ENCODE measurements at regions not wholly inside any gene's neighbourhood (a gene's known extent, or its start where the extent isn't known, plus 50 kb on each side); places are given as distances from the start of the nearest gene placed in this dataset.

- TF ChIP-seq, protein P1, sequence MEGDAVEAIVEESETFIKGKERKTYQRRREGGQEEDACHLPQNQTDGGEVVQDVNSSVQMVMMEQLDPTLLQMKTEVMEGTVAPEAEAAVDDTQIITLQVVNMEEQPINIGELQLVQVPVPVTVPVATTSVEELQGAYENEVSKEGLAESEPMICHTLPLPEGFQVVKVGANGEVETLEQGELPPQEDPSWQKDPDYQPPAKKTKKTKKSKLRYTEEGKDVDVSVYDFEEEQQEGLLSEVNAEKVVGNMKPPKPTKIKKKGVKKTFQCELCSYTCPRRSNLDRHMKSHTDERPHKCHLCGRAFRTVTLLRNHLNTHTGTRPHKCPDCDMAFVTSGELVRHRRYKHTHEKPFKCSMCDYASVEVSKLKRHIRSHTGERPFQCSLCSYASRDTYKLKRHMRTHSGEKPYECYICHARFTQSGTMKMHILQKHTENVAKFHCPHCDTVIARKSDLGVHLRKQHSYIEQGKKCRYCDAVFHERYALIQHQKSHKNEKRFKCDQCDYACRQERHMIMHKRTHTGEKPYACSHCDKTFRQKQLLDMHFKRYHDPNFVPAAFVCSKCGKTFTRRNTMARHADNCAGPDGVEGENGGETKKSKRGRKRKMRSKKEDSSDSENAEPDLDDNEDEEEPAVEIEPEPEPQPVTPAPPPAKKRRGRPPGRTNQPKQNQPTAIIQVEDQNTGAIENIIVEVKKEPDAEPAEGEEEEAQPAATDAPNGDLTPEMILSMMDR (conservative IDR thresholded peaks at IDR 0.05; ENCODE audit: low read depth, low read length), result no peak
- DNase-seq (ENCODE audit: low read depth), result no peak
- no peak overlapping the region for H3K4me3 ChIP-seq (ENCODE audit: low read depth, low read length)
Observed at GRCh38 chr7:50864694-50865093, 82.0 kb upstream of the GRB10 start.

- TF ChIP-seq, protein P1 (conservative IDR thresholded peaks at IDR 0.05; ENCODE audit: low read depth, low read length), result no peak
- DNase-seq (ENCODE audit: low read depth), result no peak
- H3K4me3 ChIP-seq (ENCODE audit: low read depth, low read length), result no peak overlapping the region
Observed at GRCh38 chr7:50863053-50863452, 80.4 kb upstream of the GRB10 start.

- DNase-seq (ENCODE audit: low read depth), result no peak
- TF ChIP-seq, protein P1 (conservative IDR thresholded peaks at IDR 0.05; ENCODE audit: low read depth, low read length), result no peak
- no peak overlapping the region for H3K4me3 ChIP-seq (ENCODE audit: low read depth, low read length)
Observed at GRCh38 chr7:50862302-50862701, 79.6 kb upstream of the GRB10 start.

DNA sequence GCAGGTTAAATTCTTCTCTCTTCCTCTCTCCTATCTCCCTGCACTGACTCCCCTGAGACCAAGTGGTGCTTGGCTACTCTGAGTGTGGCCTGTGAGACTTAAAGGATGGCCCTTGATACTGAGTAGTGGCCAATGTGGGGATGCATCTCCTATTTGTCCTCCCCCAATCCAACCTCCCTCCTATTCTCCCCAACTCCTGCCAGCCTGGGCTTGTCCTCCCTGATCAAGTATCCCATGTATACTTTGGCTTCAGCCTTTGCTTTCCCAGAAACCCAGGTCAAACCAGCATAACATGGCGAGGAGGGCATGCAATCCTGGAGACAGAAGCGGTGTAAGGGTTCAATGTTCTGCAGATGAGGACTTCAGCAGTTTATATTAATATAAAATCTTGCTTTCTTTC lies 77.9 kb upstream of the GRB10 start:
- no peak for DNase-seq (ENCODE audit: low read depth)
- TF ChIP-seq, protein P1 (conservative IDR thresholded peaks at IDR 0.05; ENCODE audit: low read depth, low read length), result no peak
- no peak overlapping the region for H3K4me3 ChIP-seq (ENCODE audit: low read depth, low read length)

DNA sequence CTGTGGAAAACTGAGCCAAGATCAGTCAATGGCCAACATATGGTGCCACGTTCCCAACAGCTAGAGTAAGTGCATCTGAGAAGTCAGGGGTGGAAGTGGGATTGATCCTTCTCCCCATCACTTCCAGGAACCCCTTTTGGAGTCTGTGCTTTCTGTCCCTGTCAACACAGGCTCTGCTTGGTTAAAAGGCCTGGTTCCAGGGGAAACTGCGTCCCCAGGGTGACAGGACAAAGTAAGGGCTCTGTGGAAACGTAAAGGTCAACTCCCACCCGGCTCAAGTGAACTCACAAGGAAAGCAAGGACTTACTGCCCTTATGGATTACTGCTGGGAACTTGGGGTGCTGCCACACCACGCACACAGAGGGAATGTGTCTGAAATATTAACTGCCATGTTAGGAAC lies 77.5 kb upstream of the GRB10 start:
- TF ChIP-seq, protein P1 (conservative IDR thresholded peaks at IDR 0.05; ENCODE audit: low read depth, low read length), result no peak
- DNase-seq (ENCODE audit: low read depth), result no peak
- no peak overlapping the region for H3K4me3 ChIP-seq (ENCODE audit: low read depth, low read length)

DNA sequence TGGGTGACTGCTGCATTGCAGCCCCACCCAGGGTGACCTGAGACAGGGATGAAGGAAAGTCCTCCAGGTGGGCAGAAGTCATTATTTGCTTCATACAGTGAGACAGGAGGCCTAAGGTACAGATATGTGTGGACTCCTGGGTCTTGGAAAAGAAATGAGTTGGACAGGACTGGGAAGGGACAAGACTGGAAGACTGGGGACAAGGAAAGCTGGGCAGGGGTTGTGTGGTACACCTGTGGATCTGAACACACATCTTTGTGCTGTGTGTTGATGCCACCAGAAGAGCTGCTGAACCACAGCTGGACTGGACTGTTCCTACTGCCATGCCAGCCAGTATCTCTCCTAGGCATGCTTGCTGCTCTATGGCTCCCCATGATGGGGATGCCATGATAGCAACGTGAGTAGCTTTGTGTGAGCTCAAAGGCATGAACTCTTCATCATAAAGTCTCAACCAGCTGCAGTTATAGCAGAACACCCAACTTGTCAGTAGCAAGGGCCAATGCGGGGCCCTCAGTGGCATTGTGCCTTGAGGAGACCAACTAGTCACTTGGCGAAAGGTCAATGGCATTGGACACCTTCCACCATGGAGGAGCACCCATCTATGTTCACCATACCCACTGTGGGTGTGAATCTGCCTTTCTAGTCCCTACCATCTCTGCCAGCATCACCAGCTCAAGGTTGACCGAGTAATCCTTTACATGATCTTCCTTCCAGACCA lies 76.0 kb upstream of the GRB10 start:
- no peak overlapping the region for H3K4me3 ChIP-seq (ENCODE audit: low read depth, low read length)
- TF ChIP-seq, protein P1 (conservative IDR thresholded peaks at IDR 0.05; ENCODE audit: low read depth, low read length), result no peak
- no peak for DNase-seq (ENCODE audit: low read depth)

GRCh38 chr7:50857804-50858489 lies 75.3 kb upstream of the GRB10 start:
- no peak overlapping the region for H3K4me3 ChIP-seq (ENCODE audit: low read depth, low read length)
- no peak for DNase-seq (ENCODE audit: low read depth)
- TF ChIP-seq, protein P1 (conservative IDR thresholded peaks at IDR 0.05; ENCODE audit: low read depth, low read length), result no peak

Measured in choroid plexus epithelial cell (primary cell).